Aorta (tissue), 5 donors: ENCODE measurements at regions not wholly inside any gene's neighbourhood (a gene's known extent, or its start where the extent isn't known, plus 50 kb on each side); places are given as distances from the start of the nearest gene placed in this dataset.
A peak's percentile ranks its signal among the peaks of the same experiment; 100 is the strongest.

ENCODE experiments used
- ATAC-seq: fragments of 200-7000 bp; cut with Tn5 transposase; one replicate; pipeline ENCODE4 v1.9.1; 2022; ENCODE audit warnings: moderate library complexity; ENCODE audit not compliant: low FRiP score
- DNase-seq, 2 donors: peaks; one replicate each; pipeline ENCODE4 v3.0.0-alpha.2; 2020
- H3K27ac ChIP-seq, 2 donors: one replicate each; pipeline ENCODE4 v1.5.1; 2013; ENCODE audit warnings: low read length in 2 of 2, mild to moderate bottlenecking in 2 of 2, moderate library complexity in 2 of 2, control low read depth in 1 of 2, inconsistent platforms in 1 of 2, low read depth in 1 of 2
- H3K27me3 ChIP-seq, 2 donors: one replicate each; pipeline ENCODE4 v1.6.1; 2013; ENCODE audit warnings: control low read depth in 1 of 2, low read length in 1 of 2, mild to moderate bottlenecking in 1 of 2, moderate library complexity in 1 of 2; ENCODE audit not compliant: insufficient read depth in 2 of 2, control insufficient read depth in 1 of 2
- H3K36me3 ChIP-seq, 2 donors: one replicate each; pipeline ENCODE4 v1.6.1; 2013; ENCODE audit warnings: control low read depth in 1 of 2, low read length in 1 of 2, mild to moderate bottlenecking in 1 of 2; ENCODE audit not compliant: insufficient read depth in 2 of 2, control insufficient read depth in 1 of 2
- H3K4me1 ChIP-seq, 2 donors: one replicate each; pipeline ENCODE4 v1.6.1; 2013; ENCODE audit warnings: low read length in 2 of 2, control low read depth in 1 of 2, mild to moderate bottlenecking in 1 of 2, moderate library complexity in 1 of 2; ENCODE audit not compliant: insufficient read depth in 2 of 2, control insufficient read depth in 1 of 2
- H3K4me3 ChIP-seq, 2 donors: one replicate each; pipeline ENCODE4 v1.5.1; 2013; ENCODE audit warnings: low read length in 2 of 2, control low read depth in 1 of 2, mild to moderate bottlenecking in 1 of 2
- H3K9me3 ChIP-seq: one replicate; pipeline ENCODE4 v1.6.1; 2013; ENCODE audit warnings: mild to moderate bottlenecking, low read length; ENCODE audit not compliant: control insufficient read depth
- WGBS, 2 donors: extraction: QIAGEN DNeasy Blood & Tissue Kit; methylation state at CpG; one replicate each; pipeline ENCODE4 v1.1.7; 2013; 5-methylcytosine and 5-hydroxymethylcytosine counted together
- intact Hi-C, 2 donors: fragments of 100-400 bp; cut with DNase I; formaldehyde crosslinking; loops; one replicate each; pipeline versions ENCODE4 v1.14.2 to v1.15.0; 2022
- donor health status: healthy with polysubstance abuse.
- donor health status: Bipolar disorder and iron deficiency.
- donor health status: DM: no; HTN: no; CAD: no.
- donor health status: DM: no; HTN: no; CAD: no.
- donor health status: DM: yes; HTN: yes; CAD: no.

GRCh38 chr2:219897456-219897855 lies 270.0 kb downstream of the SLC4A3 start:
- intact Hi-C loops, result no loop called here
- no peaks in the 10 kb centered on the region for H3K27me3 ChIP-seq
- no peaks in the 10 kb centered on the region for H3K9me3 ChIP-seq
- DNase-seq, result no peak
- WGBS, 2 donors, result 51 to 52% methylated on average over 3 of the region's 3 CpGs
- no peak overlapping the region for H3K4me3 ChIP-seq
- H3K27ac ChIP-seq, result no peak overlapping the region
- H3K36me3 ChIP-seq, result no peaks in the 10 kb centered on the region
- ATAC-seq, result no peak
- no peaks in the 10 kb centered on the region for H3K4me1 ChIP-seq

- Histone ChIP-seq H3K27me3 (no peaks in the 10 kb centered on the region), H3K27ac (no peak overlapping the region), H3K4me3 (no peak overlapping the region), H3K9me3 (no peaks in the 10 kb centered on the region), H3K4me1 (no peaks in the 10 kb centered on the region), H3K36me3 (no peaks in the 10 kb centered on the region)
- intact Hi-C loops, result no loop called here
- ATAC-seq, result no peak
- WGBS, 2 donors, result 83 to 89% methylated on average over 7 of the region's 7 CpGs
- DNase-seq, result no peak
These were observed 273.7 kb downstream of the SLC4A3 start for GRCh38 chr2:219901155-219901554.

GRCh38 chr2:219902891-219903552 lies 275.6 kb downstream of the SLC4A3 start:
- ATAC-seq, result no peak
- intact Hi-C loops, result no loop called here
- 64 to 68% methylated on average over 10 of the region's 10 CpGs for WGBS, 2 donors

GRCh38 chr2:219905640-219906039 lies 278.2 kb downstream of the SLC4A3 start:
- Histone ChIP-seq H3K4me3 (no peak overlapping the region), H3K27ac (no peak overlapping the region), H3K36me3 (no peaks in the 10 kb centered on the region), H3K27me3 (no peaks in the 10 kb centered on the region), H3K4me1 (no peaks in the 10 kb centered on the region), H3K9me3 (no peaks in the 10 kb centered on the region)
- intact Hi-C loops, result no loop called here
- no peak for DNase-seq
- 98 to 100% methylated on average over 2 of the region's 2 CpGs for WGBS, 2 donors
- no peak for ATAC-seq

More at GRCh38 chr2:219902891-219903552, 275.6 kb downstream of the SLC4A3 start:
- H3K27me3 ChIP-seq, result no peaks in the 10 kb centered on the region
- no peaks in the 10 kb centered on the region for H3K36me3 ChIP-seq
- no peaks in the 10 kb centered on the region for H3K9me3 ChIP-seq
- no peak overlapping the region for H3K27ac ChIP-seq
- H3K4me1 ChIP-seq, result no peaks in the 10 kb centered on the region
- no peak for DNase-seq
- H3K4me3 ChIP-seq, result no peak overlapping the region

- 77 to 78% methylated on average over 7 of the region's 7 CpGs for WGBS, 2 donors
- no peaks in the 10 kb centered on the region for H3K9me3 ChIP-seq
- H3K27me3 ChIP-seq, result no peaks in the 10 kb centered on the region
- no peak overlapping the region for H3K4me3 ChIP-seq
- intact Hi-C loops, result no loop called here
- H3K36me3 ChIP-seq, result no peaks in the 10 kb centered on the region
- no peak for DNase-seq
- no peaks in the 10 kb centered on the region for H3K4me1 ChIP-seq
- H3K27ac ChIP-seq, result no peak overlapping the region
- ATAC-seq, result no peak
These were observed 278.9 kb downstream of the SLC4A3 start for GRCh38 chr2:219906114-219907010.

- no peak for DNase-seq
- intact Hi-C loops, result no loop called here
- ATAC-seq, result no peak
- H3K4me3 ChIP-seq, result no peak overlapping the region
- no peaks in the 10 kb centered on the region for H3K36me3 ChIP-seq
- H3K27ac ChIP-seq, result no peak overlapping the region
- WGBS, 2 donors, result 76 to 81% methylated on average over 4 of the region's 4 CpGs
- no peaks in the 10 kb centered on the region for H3K27me3 ChIP-seq
- no peaks in the 10 kb centered on the region for H3K9me3 ChIP-seq
- H3K4me1 ChIP-seq, result no peaks in the 10 kb centered on the region
These were observed 279.6 kb downstream of the SLC4A3 start for GRCh38 chr2:219907011-219907365.

GRCh38 chr2:219908538-219908937 lies 281.1 kb downstream of the SLC4A3 start:
- H3K27ac ChIP-seq, result no peak overlapping the region
- no peaks in the 10 kb centered on the region for H3K4me1 ChIP-seq
- no peaks in the 10 kb centered on the region for H3K27me3 ChIP-seq
- DNase-seq (no peak), ATAC-seq (no peak)
- 96 to 98% methylated on average over 2 of the region's 2 CpGs for WGBS, 2 donors
- no peak overlapping the region for H3K4me3 ChIP-seq
- H3K9me3 ChIP-seq, result no peaks in the 10 kb centered on the region
- H3K36me3 ChIP-seq, result no peaks in the 10 kb centered on the region
- intact Hi-C loops, result no loop called here

GRCh38 chr2:219911541-219911940 lies 284.1 kb downstream of the SLC4A3 start:
- no peak overlapping the region for H3K4me3 ChIP-seq
- no peaks in the 10 kb centered on the region for H3K4me1 ChIP-seq
- intact Hi-C loops, result no loop called here
- no peaks in the 10 kb centered on the region for H3K9me3 ChIP-seq
- no peaks in the 10 kb centered on the region for H3K27me3 ChIP-seq
- no peak for DNase-seq
- H3K27ac ChIP-seq, result no peak overlapping the region
- ATAC-seq, result no peak
- H3K36me3 ChIP-seq, result no peaks in the 10 kb centered on the region
- 84 to 86% methylated on average over 4 of the region's 4 CpGs for WGBS, 2 donors

GRCh38 chr2:219912491-219912921 lies 285.1 kb downstream of the SLC4A3 start:
- DNase-seq, result no peak
- 5 to 9% methylated on average over 7 of the region's 7 CpGs for WGBS, 2 donors
- peak; percentile 82 for ATAC-seq

More at GRCh38 chr2:219912491-219912921, 285.1 kb downstream of the SLC4A3 start:
- no peak overlapping the region for H3K27ac ChIP-seq
- H3K4me3 ChIP-seq, result no peak overlapping the region
- H3K4me1 ChIP-seq, result no peaks in the 10 kb centered on the region
- H3K36me3 ChIP-seq, result no peaks in the 10 kb centered on the region
- H3K27me3 ChIP-seq, result no peaks in the 10 kb centered on the region
- intact Hi-C loops, result no loop called here
- no peaks in the 10 kb centered on the region for H3K9me3 ChIP-seq
